ENCODE measurements at regions not wholly inside any gene's neighbourhood (a gene's known extent, or its start where the extent isn't known, plus 50 kb on each side); places are given as distances from the start of the nearest gene placed in this dataset.

DNA sequence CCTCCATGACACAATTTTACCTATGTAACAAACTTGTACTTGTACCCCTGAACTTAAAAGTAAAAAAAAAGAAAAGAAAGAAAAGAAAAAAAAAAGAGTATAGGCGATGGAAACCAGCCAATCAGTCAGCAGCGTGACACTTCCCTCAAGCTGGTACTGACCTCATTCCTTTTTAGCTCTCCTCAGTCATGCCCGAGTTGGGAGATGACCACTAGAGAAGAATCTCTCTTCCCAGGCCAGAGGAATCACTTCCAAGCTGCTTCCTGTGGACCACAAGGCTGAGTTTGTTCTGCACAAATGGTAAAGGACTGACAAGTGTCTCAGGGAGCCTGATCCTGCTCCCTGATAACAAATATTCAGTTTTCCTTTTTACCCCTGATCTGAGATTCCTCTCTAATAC is 313.5 kb upstream of the ESRRG start:
- TF ChIP-seq, protein P1, sequence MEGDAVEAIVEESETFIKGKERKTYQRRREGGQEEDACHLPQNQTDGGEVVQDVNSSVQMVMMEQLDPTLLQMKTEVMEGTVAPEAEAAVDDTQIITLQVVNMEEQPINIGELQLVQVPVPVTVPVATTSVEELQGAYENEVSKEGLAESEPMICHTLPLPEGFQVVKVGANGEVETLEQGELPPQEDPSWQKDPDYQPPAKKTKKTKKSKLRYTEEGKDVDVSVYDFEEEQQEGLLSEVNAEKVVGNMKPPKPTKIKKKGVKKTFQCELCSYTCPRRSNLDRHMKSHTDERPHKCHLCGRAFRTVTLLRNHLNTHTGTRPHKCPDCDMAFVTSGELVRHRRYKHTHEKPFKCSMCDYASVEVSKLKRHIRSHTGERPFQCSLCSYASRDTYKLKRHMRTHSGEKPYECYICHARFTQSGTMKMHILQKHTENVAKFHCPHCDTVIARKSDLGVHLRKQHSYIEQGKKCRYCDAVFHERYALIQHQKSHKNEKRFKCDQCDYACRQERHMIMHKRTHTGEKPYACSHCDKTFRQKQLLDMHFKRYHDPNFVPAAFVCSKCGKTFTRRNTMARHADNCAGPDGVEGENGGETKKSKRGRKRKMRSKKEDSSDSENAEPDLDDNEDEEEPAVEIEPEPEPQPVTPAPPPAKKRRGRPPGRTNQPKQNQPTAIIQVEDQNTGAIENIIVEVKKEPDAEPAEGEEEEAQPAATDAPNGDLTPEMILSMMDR (IDR thresholded peaks at IDR 0.05): no peak
- no peak overlapping the region for H3K4me3 Mint-ChIP-seq
- no peak for DNase-seq
- intact Hi-C loops (cut with micrococcal nuclease): no loop called here
- no peak for ATAC-seq
- ChIA-PET POLR2A (no interaction called here), CTCF (no interaction called here)
- peaks cover 12% of the 10 kb centered on the region for H3K9me3 Mint-ChIP-seq
- H3K4me1 Mint-ChIP-seq (ENCODE audit: low read depth): no peaks in the 10 kb centered on the region
- H3K36me3 Mint-ChIP-seq (ENCODE audit: low read depth): peaks cover 2% of the 10 kb centered on the region
- H3K27me3 Mint-ChIP-seq: no peaks in the 10 kb centered on the region
- no peak overlapping the region for H3K27ac Mint-ChIP-seq

DNA sequence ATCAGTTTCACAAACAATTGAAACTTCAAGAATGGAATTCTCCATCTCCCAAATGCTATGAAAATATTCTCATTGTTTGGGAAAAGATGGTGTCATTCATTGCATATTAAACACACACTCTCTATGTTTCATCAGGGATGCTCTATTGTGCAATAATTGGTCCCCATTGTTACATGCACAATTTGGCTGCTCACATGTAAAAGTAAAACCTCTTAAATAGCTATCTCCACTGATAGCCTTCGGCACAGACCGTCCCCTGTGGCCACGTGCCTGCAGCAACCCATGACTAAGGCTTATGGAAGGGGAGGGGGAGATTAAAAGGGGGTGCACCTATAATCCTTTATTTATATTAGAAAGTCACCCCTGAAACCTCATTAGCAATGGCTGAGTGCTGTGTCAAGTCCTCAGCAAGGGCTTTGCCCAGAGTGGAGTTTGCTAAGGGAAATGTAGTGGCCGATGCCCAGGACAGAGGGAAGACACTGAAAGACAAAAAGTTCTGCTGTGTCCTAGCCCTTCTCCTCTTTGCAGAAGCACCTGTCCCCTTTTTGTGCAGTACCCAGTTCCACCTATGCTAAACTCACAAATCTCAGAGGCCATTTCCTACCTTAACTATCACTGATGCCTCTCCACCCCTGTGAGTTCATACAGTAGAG is 309.6 kb upstream of the ESRRG start:
- intact Hi-C loops (cut with micrococcal nuclease): no loop called here
- TF ChIP-seq, protein P1 (IDR thresholded peaks at IDR 0.05): no peak
- no peaks in the 10 kb centered on the region for H3K36me3 Mint-ChIP-seq (ENCODE audit: low read depth)
- no peak for DNase-seq
- POLR2A ChIA-PET: no interaction called here
- CTCF ChIA-PET: no interaction called here
- no peak for ATAC-seq
- H3K4me3 Mint-ChIP-seq: no peak overlapping the region
- H3K27ac Mint-ChIP-seq: no peak overlapping the region
- peaks cover 3% of the 10 kb centered on the region for H3K9me3 Mint-ChIP-seq
- H3K27me3 Mint-ChIP-seq: no peaks in the 10 kb centered on the region
- H3K4me1 Mint-ChIP-seq (ENCODE audit: low read depth): no peaks in the 10 kb centered on the region

DNA sequence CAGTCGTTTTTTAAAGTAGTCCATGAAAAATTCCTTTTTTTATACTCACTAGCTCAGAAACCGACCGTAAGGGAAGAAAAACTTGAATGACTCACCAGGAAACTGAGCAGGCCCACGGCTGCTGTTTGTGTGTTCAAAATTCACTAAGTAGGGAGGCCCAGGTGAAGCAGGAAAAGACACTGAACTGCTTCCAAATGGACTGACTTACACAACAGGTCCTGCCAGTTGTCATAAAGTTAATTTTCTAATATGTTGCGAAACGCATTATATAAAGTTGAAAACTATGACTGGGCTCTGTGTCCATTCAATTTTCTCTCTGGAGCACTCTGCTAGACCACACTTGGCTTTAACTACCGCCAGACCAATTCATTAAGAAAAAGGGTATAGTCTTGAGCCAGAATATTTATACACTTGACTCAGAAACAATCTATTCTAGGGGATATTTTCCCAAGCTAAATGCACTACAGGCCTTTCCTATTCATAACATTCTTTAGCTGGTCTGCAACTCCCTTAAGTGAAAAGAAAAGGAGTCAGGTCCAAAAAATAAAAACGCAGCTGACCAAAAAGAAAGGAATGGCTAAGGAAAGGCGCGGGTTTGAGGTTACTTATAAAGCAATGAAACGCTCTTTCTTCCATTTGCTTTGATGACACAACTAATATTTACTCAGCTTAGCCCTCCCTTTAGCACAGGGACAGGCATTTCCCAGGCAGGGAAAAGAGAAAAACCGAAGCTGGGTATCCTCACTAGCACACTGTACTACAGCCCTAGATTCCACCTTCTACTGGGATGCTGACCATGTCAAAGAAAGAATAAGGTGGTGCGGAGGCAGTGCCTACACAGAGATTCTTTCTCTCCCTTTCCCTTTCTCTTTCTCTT is 306.3 kb upstream of the ESRRG start:
- no peak overlapping the region for H3K4me3 Mint-ChIP-seq
- H3K9me3 Mint-ChIP-seq: peaks cover 3% of the 10 kb centered on the region
- H3K4me1 Mint-ChIP-seq (ENCODE audit: low read depth): no peaks in the 10 kb centered on the region
- no peaks in the 10 kb centered on the region for H3K27me3 Mint-ChIP-seq
- CTCF ChIA-PET: no interaction called here
- H3K27ac Mint-ChIP-seq: no peak overlapping the region
- DNase-seq (no peak), ATAC-seq (no peak)
- TF ChIP-seq, protein P1 (IDR thresholded peaks at IDR 0.05): no peak
- POLR2A ChIA-PET: no interaction called here
- intact Hi-C loops (cut with micrococcal nuclease): no loop called here
- H3K36me3 Mint-ChIP-seq (ENCODE audit: low read depth): no peaks in the 10 kb centered on the region

DNA sequence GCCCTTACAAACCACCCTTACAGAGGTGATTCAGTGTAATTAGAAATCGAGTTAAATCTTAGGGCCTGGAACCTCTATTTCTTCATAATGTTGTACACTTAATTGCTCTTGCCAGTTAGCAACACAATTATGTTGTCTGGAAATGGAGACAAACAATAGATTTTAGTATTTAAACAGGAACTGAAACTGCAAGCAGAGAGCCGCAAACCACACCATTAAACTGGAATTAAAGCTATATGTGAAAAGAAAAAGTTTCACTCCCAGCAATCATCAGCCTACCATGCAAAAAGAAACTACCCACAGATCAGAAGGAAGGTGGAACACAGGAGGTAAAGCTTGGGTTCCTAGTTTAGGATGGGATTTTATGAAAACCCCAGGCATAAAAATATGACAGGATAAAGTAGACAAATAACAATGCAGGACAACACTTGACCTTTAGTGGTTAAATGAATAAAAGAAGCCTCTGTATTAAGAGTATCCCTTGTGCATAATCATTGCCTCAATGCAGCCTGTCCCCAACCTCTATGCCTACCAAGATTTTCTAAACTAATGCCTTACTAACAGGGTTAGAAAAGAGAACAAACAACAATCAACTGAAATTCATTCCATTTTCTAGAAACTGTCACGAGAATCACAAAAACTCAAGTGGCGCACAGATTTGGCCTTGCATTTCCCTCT is 304.3 kb upstream of the ESRRG start:
- CTCF ChIA-PET: no interaction called here
- no peak overlapping the region for H3K27ac Mint-ChIP-seq
- peaks cover 3% of the 10 kb centered on the region for H3K9me3 Mint-ChIP-seq
- H3K27me3 Mint-ChIP-seq: no peaks in the 10 kb centered on the region
- no peaks in the 10 kb centered on the region for H3K4me1 Mint-ChIP-seq (ENCODE audit: low read depth)
- intact Hi-C loops (cut with micrococcal nuclease): no loop called here
- POLR2A ChIA-PET: no interaction called here
- TF ChIP-seq, protein P1 (IDR thresholded peaks at IDR 0.05): no peak
- no peak overlapping the region for H3K4me3 Mint-ChIP-seq
- no peaks in the 10 kb centered on the region for H3K36me3 Mint-ChIP-seq (ENCODE audit: low read depth)
- no peak for ATAC-seq
- no peak for DNase-seq

DNA sequence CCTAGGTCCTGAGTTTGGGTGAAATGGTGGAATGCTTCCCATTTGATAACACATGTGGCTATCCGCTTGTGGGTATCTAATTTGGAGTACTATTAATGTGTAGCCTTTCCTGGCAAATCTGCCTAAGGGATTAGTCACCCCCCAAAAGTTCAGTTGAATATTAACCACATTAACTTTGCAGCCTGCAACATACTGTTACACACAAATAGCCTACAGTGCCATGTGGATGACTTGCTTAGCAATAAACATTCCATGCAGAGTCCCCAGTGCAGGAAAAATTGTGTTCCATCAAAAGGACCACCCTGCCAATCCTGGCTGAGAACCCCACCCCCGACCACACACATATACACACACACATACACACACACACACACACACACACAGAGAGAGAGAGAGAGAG is 303.3 kb upstream of the ESRRG start:
- H3K9me3 Mint-ChIP-seq: peaks cover 3% of the 10 kb centered on the region
- TF ChIP-seq, protein P1 (IDR thresholded peaks at IDR 0.05): no peak
- H3K27ac Mint-ChIP-seq: no peak overlapping the region
- CTCF ChIA-PET: no interaction called here
- intact Hi-C loops (cut with micrococcal nuclease): no loop called here
- H3K27me3 Mint-ChIP-seq: no peaks in the 10 kb centered on the region
- POLR2A ChIA-PET: no interaction called here
- H3K4me1 Mint-ChIP-seq (ENCODE audit: low read depth): no peaks in the 10 kb centered on the region
- no peak for ATAC-seq
- no peak for DNase-seq
- H3K4me3 Mint-ChIP-seq: no peak overlapping the region
- H3K36me3 Mint-ChIP-seq (ENCODE audit: low read depth): no peaks in the 10 kb centered on the region
